Progenitor cell of endocrine pancreas (in vitro differentiated cells): ENCODE measurements at regions not wholly inside any gene's neighbourhood (a gene's known extent, or its start where the extent isn't known, plus 50 kb on each side); places are given as distances from the start of the nearest gene placed in this dataset.

Experiments used
- DNase-seq: peaks from one replicate; pipeline ENCODE4 v3.0.0; 2021; ENCODE audit warnings: low spot score; ENCODE audit not compliant: unreplicated experiment
- H3K27ac Mint-ChIP-seq: 2 replicates; pipeline ENCODE4 v1.8.0; 2021; ENCODE audit warnings: mild to moderate bottlenecking, moderate library complexity, mixed read lengths
- H3K27me3 Mint-ChIP-seq: 2 replicates; pipeline ENCODE4 v1.8.0; 2021; ENCODE audit warnings: mixed read lengths
- H3K36me3 Mint-ChIP-seq: 2 replicates; pipeline ENCODE4 v1.8.0; 2022; ENCODE audit warnings: mixed read lengths; ENCODE audit not compliant: insufficient read depth
- H3K4me1 Mint-ChIP-seq: 2 replicates; pipeline ENCODE4 v1.8.0; 2021; ENCODE audit warnings: low read depth, mixed read lengths
- H3K4me3 Mint-ChIP-seq: 2 replicates; pipeline ENCODE4 v1.8.0; 2021; ENCODE audit warnings: low read depth, mild to moderate bottlenecking, moderate library complexity, mixed read lengths
- H3K9me3 Mint-ChIP-seq: 2 replicates; pipeline ENCODE4 v1.8.0; 2021; ENCODE audit warnings: low read depth, mixed read lengths
- CTCF ChIP-seq: fragments of 200-600 bp; sonication (generic); IDR thresholded peaks from one replicate; pipeline ENCODE4 v1.5.0; 2021; ENCODE audit warnings: antibody characterized with exemption, mild to moderate bottlenecking; ENCODE audit not compliant: unreplicated experiment

GRCh38 chr11:112606656-112607055, 346.0 kb upstream of the PLET1 start:
- H3K9me3 Mint-ChIP-seq = no peaks in the 10 kb centered on the region
- no peaks in the 10 kb centered on the region for H3K4me1 Mint-ChIP-seq
- TF ChIP-seq CTCF = no peak
- H3K27me3 Mint-ChIP-seq = peaks cover 28% of the 10 kb centered on the region
- H3K36me3 Mint-ChIP-seq = no peaks in the 10 kb centered on the region
- DNase-seq = no peak
- no peak overlapping the region for H3K27ac Mint-ChIP-seq
- H3K4me3 Mint-ChIP-seq = no peak overlapping the region

GRCh38 chr11:112608509-112608908, 347.8 kb upstream of the PLET1 start:
- Mint-ChIP-seq H3K4me1 (no peaks in the 10 kb centered on the region), H3K9me3 (no peaks in the 10 kb centered on the region), H3K4me3 (no peak overlapping the region), H3K27ac (no peak overlapping the region), H3K27me3 (peaks cover 22% of the 10 kb centered on the region), H3K36me3 (no peaks in the 10 kb centered on the region)
- TF ChIP-seq CTCF = no peak
- DNase-seq = no peak

- Mint-ChIP-seq H3K36me3 (no peaks in the 10 kb centered on the region), H3K4me3 (no peak overlapping the region), H3K27me3 (peaks cover 22% of the 10 kb centered on the region), H3K27ac (no peak overlapping the region), H3K9me3 (no peaks in the 10 kb centered on the region), H3K4me1 (no peaks in the 10 kb centered on the region)
- DNase-seq = no peak
- TF ChIP-seq CTCF = no peak
Observed at GRCh38 chr11:112610494-112610893, 349.8 kb upstream of the PLET1 start.

GRCh38 chr11:112610996-112611750, 350.0 kb upstream of the NCAM1 start:
- no peak overlapping the region for H3K4me3 Mint-ChIP-seq
- no peaks in the 10 kb centered on the region for H3K36me3 Mint-ChIP-seq
- peaks cover 21% of the 10 kb centered on the region for H3K27me3 Mint-ChIP-seq
- no peak for TF ChIP-seq CTCF
- H3K4me1 Mint-ChIP-seq = no peaks in the 10 kb centered on the region
- no peak overlapping the region for H3K27ac Mint-ChIP-seq
- no peak for DNase-seq
- H3K9me3 Mint-ChIP-seq = no peaks in the 10 kb centered on the region

- TF ChIP-seq CTCF = no peak
- DNase-seq = no peak
- peaks cover 15% of the 10 kb centered on the region for H3K27me3 Mint-ChIP-seq
- no peaks in the 10 kb centered on the region for H3K36me3 Mint-ChIP-seq
- no peaks in the 10 kb centered on the region for H3K4me1 Mint-ChIP-seq
- no peak overlapping the region for H3K27ac Mint-ChIP-seq
- no peaks in the 10 kb centered on the region for H3K9me3 Mint-ChIP-seq
- H3K4me3 Mint-ChIP-seq = no peak overlapping the region
Observed at GRCh38 chr11:112611771-112612170, 349.4 kb upstream of the NCAM1 start.
